Transverse colon (tissue), 4 donors: ENCODE measurements at regions not wholly inside any gene's neighbourhood (a gene's known extent, or its start where the extent isn't known, plus 50 kb on each side); places are given as distances from the start of the nearest gene placed in this dataset.
"Not testable (repeated sequence)": the region's sequence is repeated elsewhere in the genome, so short reads cannot be mapped to it uniquely, and the experiment has no call there.

ENCODE experiments used
- DNase-seq: peaks from one replicate; pipeline ENCODE4 v3.0.0-alpha.2; 2019
- H3K27ac ChIP-seq, 4 donors: fragments of 200-600 bp; sonication (generic); 2 replicates each; pipeline ENCODE4 v1.5.1; 2016 to 2018; ENCODE audit warnings: inconsistent platforms in 4 of 4
- H3K27me3 ChIP-seq: fragments of 200-600 bp; sonication (generic); 2 replicates; pipeline ENCODE4 v1.5.1; 2017; ENCODE audit warnings: inconsistent platforms
- H3K36me3 ChIP-seq, 4 donors: fragments of 200-600 bp; sonication (generic); 2 replicates each; pipeline ENCODE4 v1.5.1; 2017 to 2019; ENCODE audit warnings: inconsistent platforms in 4 of 4
- H3K4me1 ChIP-seq, 4 donors: fragments of 200-600 bp; sonication (generic); 2 replicates each; pipeline ENCODE4 v1.5.1; 2017 to 2020; ENCODE audit warnings: inconsistent platforms in 4 of 4
- H3K4me3 ChIP-seq, 4 donors: fragments of 200-600 bp; sonication (generic); 1 replicate in 1 of 4; 2 replicates in 3 of 4; pipeline versions ENCODE4 v1.5.1 to v1.6.1; 2017 to 2019; ENCODE audit warnings: inconsistent platforms in 4 of 4
- H3K9me3 ChIP-seq, 2 donors: fragments of 200-600 bp; sonication (generic); 2 replicates each; pipeline ENCODE4 v1.5.1; 2017 to 2019; ENCODE audit warnings: inconsistent platforms in 2 of 2
- CTCF ChIP-seq, 5 experiments: fragments of 200-600 bp in 3 of 5; fragments of 450-650 bp in 2 of 5; sonication (generic) in 3 of 5; IDR thresholded peaks; 1 replicate in 2 of 5; 2 replicates in 3 of 5; pipeline ENCODE4 v1.5.1; 2016 to 2017; ENCODE audit warnings: antibody characterized with exemption in 5 of 5, inconsistent platforms in 3 of 5, mild to moderate bottlenecking in 2 of 5, moderate library complexity in 1 of 5
- EP300 ChIP-seq: sonication (generic); formaldehyde crosslinking; IDR thresholded peaks from one replicate; pipeline ENCODE4 v1.6.1; 2017; ENCODE audit warnings: antibody characterized with exemption, low read depth
- POLR2A ChIP-seq: fragments of 450-650 bp; IDR thresholded peaks from one replicate; pipeline ENCODE4 v1.6.1; 2016; ENCODE audit warnings: antibody characterized with exemption, mild to moderate bottlenecking, moderate library complexity
- POLR2AphosphoS5 ChIP-seq, 3 donors: sonication (generic); formaldehyde crosslinking; IDR thresholded peaks; one replicate each; pipeline ENCODE4 v1.6.1; 2016; ENCODE audit warnings: antibody characterized with exemption in 3 of 3
- WGBS, 2 donors: methylation state at CpG; one replicate each; pipeline ENCODE4 v1.1.5; 2018; ENCODE audit warnings: low coverage in 1 of 2; 5-methylcytosine and 5-hydroxymethylcytosine counted together
- in situ Hi-C, 4 donors: fragments of 200-750 bp; cut with MboI; loops; one replicate each; pipeline versions ENCODE4 v1.15.0 to v1.15.1; 2017; ENCODE audit warnings: low sequenced_read_pairs in 3 of 4, low pct_ligation_motif_present in 1 of 4, low pct_unique_long_range_greater_than_20kb in 1 of 4
- intact Hi-C: fragments of 100-400 bp; cut with DNase I; formaldehyde crosslinking; loops from one replicate; pipeline ENCODE4 v1.15.1; 2023; ENCODE audit warnings: low total_unique reads

GRCh38 chr6:27807441-27808241, 104.6 kb downstream of the OR2B2 start:
- peak; percentile 94 for TF ChIP-seq POLR2A
- peak; percentile 91 to 99 (median 98) for TF ChIP-seq POLR2AphosphoS5 (IDR thresholded peaks at IDR 0.05)
- Histone ChIP-seq H3K27ac (peak overlapping the region; percentile 90 to 94 (median 92)), H3K4me3 (peak overlapping the region; percentile 36 to 67 (median 43)), H3K4me1 (peaks cover 0 to 39% (median 19%) of the 10 kb centered on the region in 4 donors)
- H3K36me3 ChIP-seq, H3K27me3 ChIP-seq, H3K9me3 ChIP-seq, intact Hi-C loops: not testable (repeated sequence)
- in situ Hi-C loops: loop anchor here in 3 of 4 donors (10.0 to 25.0 kb wide), 2 partner anchors 87 to 1770 kb away; a partner anchor contains a TSS
- peak; percentile 84 for DNase-seq
- 0 to 1% methylated on average over 10 to 42 of the region's 43 CpGs for WGBS, 2 donors

GRCh38 chr6:27806981-27807440, 105.2 kb downstream of the OR2B2 start:
- Histone ChIP-seq H3K36me3 (no peaks in the 10 kb centered on the region), H3K4me3 (peak overlapping the region; percentile 36 to 67 (median 43)), H3K27ac (peak overlapping the region; percentile 90 to 94 (median 92)), H3K27me3 (peaks cover 5% of the 10 kb centered on the region), H3K4me1 (peaks cover 0 to 39% (median 19%) of the 10 kb centered on the region in 4 donors), H3K9me3 (no peaks in the 10 kb centered on the region)
- DNase-seq: peak; percentile 57
- in situ Hi-C loops: loop anchor here in 3 of 4 donors (10.0 to 25.0 kb wide), 2 partner anchors 88 to 1770 kb away; a partner anchor contains a TSS
- TF ChIP-seq POLR2A (no peak), EP300 (no peak)
- intact Hi-C loops: no loop called here
- WGBS, 2 donors: 3 to 10% methylated on average over 5 to 19 of the region's 19 CpGs

GRCh38 chr6:27805347-27805746, 106.8 kb downstream of the OR2B2 start:
- H3K9me3 ChIP-seq: no peaks in the 10 kb centered on the region
- H3K27ac ChIP-seq: no peak overlapping the region
- TF ChIP-seq POLR2AphosphoS5 (IDR thresholded peaks at IDR 0.05) (no peak), EP300 (no peak), CTCF (IDR thresholded peaks at IDR 0.05) (no peak), POLR2A (no peak)
- no peak for DNase-seq
- no peaks in the 10 kb centered on the region for H3K36me3 ChIP-seq
- in situ Hi-C loops: loop anchor here in 3 of 4 donors (10.0 to 25.0 kb wide), 2 partner anchors 89 to 1768 kb away; a partner anchor contains a TSS
- H3K27me3 ChIP-seq: peaks cover 10% of the 10 kb centered on the region
- H3K4me3 ChIP-seq: no peak overlapping the region
- WGBS, 2 donors: 85 to 92% methylated on average over 2 of the region's 2 CpGs
- peaks cover 0 to 23% (median 14%) of the 10 kb centered on the region in 4 donors for H3K4me1 ChIP-seq
- intact Hi-C loops: no loop called here

- WGBS, 2 donors: 83 to 92% methylated on average over 4 of the region's 4 CpGs
- TF ChIP-seq CTCF (IDR thresholded peaks at IDR 0.05) (no peak), POLR2AphosphoS5 (IDR thresholded peaks at IDR 0.05) (no peak), POLR2A (no peak), EP300 (no peak)
- H3K27me3 ChIP-seq: peaks cover 10% of the 10 kb centered on the region
- intact Hi-C loops: no loop called here
- no peaks in the 10 kb centered on the region for H3K36me3 ChIP-seq
- H3K27ac ChIP-seq: no peak overlapping the region
- no peak overlapping the region for H3K4me3 ChIP-seq
- H3K9me3 ChIP-seq: no peaks in the 10 kb centered on the region
- in situ Hi-C loops: loop anchor here in 3 of 4 donors (10.0 to 25.0 kb wide), 2 partner anchors 90 to 1768 kb away; a partner anchor contains a TSS
- H3K4me1 ChIP-seq: peaks cover 0 to 23% (median 14%) of the 10 kb centered on the region in 4 donors
- no peak for DNase-seq
These were observed 107.3 kb downstream of the OR2B2 start for GRCh38 chr6:27804851-27805250.

- H3K27me3 ChIP-seq: peaks cover 6% of the 10 kb centered on the region
- H3K9me3 ChIP-seq: no peaks in the 10 kb centered on the region
- no peaks in the 10 kb centered on the region for H3K36me3 ChIP-seq
- TF ChIP-seq EP300 (no peak), CTCF (IDR thresholded peaks at IDR 0.05) (no peak), POLR2AphosphoS5 (IDR thresholded peaks at IDR 0.05) (no peak), POLR2A (no peak)
- in situ Hi-C loops (loop anchor here in 3 of 4 donors (10.0 to 25.0 kb wide), 2 partner anchors 94 to 1764 kb away; a partner anchor contains a TSS), intact Hi-C loops (no loop called here)
- DNase-seq: no peak
- WGBS, 2 donors: 77 to 85% methylated on average over 2 of the region's 2 CpGs
- H3K27ac ChIP-seq: no peak overlapping the region
- H3K4me3 ChIP-seq: no peak overlapping the region
- H3K4me1 ChIP-seq: no peaks in the 10 kb centered on the region
These were observed 111.3 kb downstream of the OR2B2 start for GRCh38 chr6:27800731-27801373.
